PC-3 (cell line): ENCODE measurements at regions not wholly inside any gene's neighbourhood (a gene's known extent, or its start where the extent isn't known, plus 50 kb on each side); places are given as distances from the start of the nearest gene placed in this dataset.

ENCODE experiments used
- ATAC-seq: fragments of 200-7000 bp; cut with Tn5 transposase; 2 replicates; pipeline ENCODE4 v1.9.1; 2020; ENCODE audit warnings: mild to moderate bottlenecking, moderate library complexity
- BruUV-seq: library from RNA; stranded (reverse); fragments of 400-500 nt; replicated peaks from 2 replicates; lab custom pipeline; 2021; lab: Mats Ljungman, UMichigan
- CTCF ChIA-PET: fragments of 300-600 bp; sonication (Branson Sonifier 250); formaldehyde crosslinking; loops from one replicate; lab custom pipeline; 2022; ENCODE audit warnings: antibody characterized with exemption; lab: Charles Lee
- POLR2A ChIA-PET: fragments of 300-600 bp; sonication (Branson Sonifier 250); formaldehyde crosslinking; loops from one replicate; lab custom pipeline; 2022; ENCODE audit warnings: antibody characterized with exemption; ENCODE audit not compliant: unreplicated experiment; lab: Charles Lee
- DNase-seq: peaks from one replicate; pipeline ENCODE4 v3.0.0-alpha.2; 2015
- H2AFZ ChIP-seq: fragments of 300-600 bp; sonication (generic); 2 replicates; pipeline ENCODE4 v1.6.0; 2016; ENCODE audit warnings: antibody characterized with exemption, low read length
- H3F3A ChIP-seq: fragments of 300-600 bp; sonication (generic); one replicate; pipeline ENCODE4 v1.6.0; 2017; ENCODE audit warnings: antibody characterized with exemption, low read length, control low read depth, mild to moderate bottlenecking; ENCODE audit not compliant: unreplicated experiment
- H3K27ac ChIP-seq: fragments of 300-600 bp; sonication (generic); 2 replicates; pipeline ENCODE4 v1.5.1; 2016; ENCODE audit warnings: mild to moderate bottlenecking, low read length
- H3K27me3 ChIP-seq: fragments of 300-600 bp; sonication (generic); 2 replicates; pipeline ENCODE4 v1.6.1; 2016; ENCODE audit warnings: low read length, mixed read lengths
- H3K36me3 ChIP-seq: fragments of 300-600 bp; sonication (generic); 2 replicates; pipeline ENCODE4 v1.6.1; 2016; ENCODE audit warnings: low read depth, mixed run types, low read length, mixed read lengths
- H3K4me1 ChIP-seq: fragments of 300-600 bp; sonication (generic); 2 replicates; pipeline ENCODE4 v1.5.1; 2016; ENCODE audit warnings: low read length; ENCODE audit not compliant: insufficient read depth
- H3K4me2 ChIP-seq: fragments of 300-600 bp; sonication (generic); 2 replicates; pipeline ENCODE4 v1.6.0; 2016; ENCODE audit warnings: low read length
- H3K4me3 ChIP-seq: fragments of 300-600 bp; sonication (generic); 2 replicates; pipeline ENCODE4 v1.5.1; 2016; ENCODE audit warnings: mild to moderate bottlenecking, low read length, mixed read lengths
- H3K79me2 ChIP-seq: fragments of 300-600 bp; sonication (generic); 2 replicates; pipeline ENCODE4 v1.6.1; 2017; ENCODE audit warnings: low read length, mixed read lengths
- H3K9ac ChIP-seq: fragments of 300-600 bp; sonication (generic); 2 replicates; pipeline ENCODE4 v1.6.0; 2016; ENCODE audit warnings: mild to moderate bottlenecking, low read length
- H3K9me2 ChIP-seq: fragments of 300-600 bp; sonication (generic); replicated peaks from 2 replicates; pipeline ENCODE4 v1.6.1; 2016; ENCODE audit warnings: mixed run types, low read length, mixed read lengths
- H3K9me3 ChIP-seq: fragments of 300-600 bp; sonication (generic); 2 replicates; pipeline ENCODE4 v1.6.1; 2016; ENCODE audit warnings: low read length, mixed read lengths
- H4K20me1 ChIP-seq: fragments of 300-600 bp; sonication (generic); 2 replicates; pipeline ENCODE4 v1.6.1; 2016; ENCODE audit warnings: low read length, mixed read lengths
- CTCF ChIP-seq: fragments of 300-600 bp; sonication (generic); conservative IDR thresholded peaks from 2 replicates; pipeline ENCODE4 v1.5.1; 2017; ENCODE audit warnings: antibody characterized with exemption, low read depth, mild to moderate bottlenecking, low read length
- EZH2 ChIP-seq: fragments of 300-600 bp; sonication (generic); IDR thresholded peaks from one replicate; pipeline ENCODE4 v1.6.1; 2017; ENCODE audit warnings: antibody characterized with exemption, mild to moderate bottlenecking, low read length; ENCODE audit not compliant: unreplicated experiment
- EZH2phosphoT487 ChIP-seq: fragments of 300-600 bp; sonication (generic); IDR thresholded peaks from 2 replicates; pipeline ENCODE4 v1.6.1; 2018; ENCODE audit warnings: mild to moderate bottlenecking, antibody characterized with exemption, low read length, borderline replicate concordance
- intact Hi-C: fragments of 100-400 bp; cut with micrococcal nuclease; formaldehyde crosslinking; loops from 2 replicates; pipeline ENCODE4 v1.9.0; 2023

DNA sequence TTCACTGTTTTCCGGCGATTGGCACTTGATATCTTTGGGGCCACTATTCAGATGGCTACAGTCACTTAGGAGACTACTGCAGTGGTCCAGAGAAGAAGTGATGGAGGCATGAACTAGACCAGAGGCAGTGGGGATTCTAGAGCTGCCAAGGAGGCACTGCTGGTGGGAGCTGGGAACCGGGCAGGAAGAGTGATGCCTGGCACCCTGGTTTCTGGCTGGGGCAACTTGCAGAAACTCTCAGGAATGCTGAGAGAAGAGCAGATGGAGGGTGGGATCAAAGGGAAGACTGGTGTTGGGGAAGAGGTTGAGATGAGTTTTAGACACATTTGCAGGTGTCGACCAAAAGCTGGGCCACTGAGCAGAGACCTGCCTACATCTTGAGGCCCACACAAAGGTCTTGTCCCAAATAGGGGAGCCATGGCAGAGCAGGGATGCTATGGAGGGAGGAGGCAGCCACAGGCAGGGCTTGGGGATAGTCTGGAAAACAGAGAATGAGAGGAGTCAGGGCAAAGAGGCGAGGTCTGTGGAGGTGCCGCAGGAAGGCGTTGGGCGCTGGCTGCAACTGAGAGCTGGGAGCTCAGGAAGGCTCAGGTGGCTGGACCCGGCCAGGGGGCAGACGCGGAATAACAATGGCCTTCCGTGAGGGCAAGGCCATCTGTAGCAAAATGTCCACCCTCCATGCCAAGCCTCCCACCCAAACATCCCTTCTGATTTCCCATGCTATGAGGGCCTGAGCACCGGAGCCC lies 118.9 kb downstream of the TOMM20 start:
- POLR2A ChIA-PET: no interaction called here
- no peak overlapping the region for H2AFZ ChIP-seq
- intact Hi-C loops: no loop called here
- H3K27me3 ChIP-seq: no peaks in the 10 kb centered on the region
- CTCF ChIA-PET: no interaction called here
- BruUV-seq: no TSS peak
- H4K20me1 ChIP-seq: no peaks in the 10 kb centered on the region
- H3K4me3 ChIP-seq: no peak overlapping the region
- DNase-seq (no peak), ATAC-seq (no peak)
- no peaks in the 10 kb centered on the region for H3K9me3 ChIP-seq
- no peak overlapping the region for H3K9ac ChIP-seq
- peaks cover 21% of the 10 kb centered on the region for H3K4me1 ChIP-seq
- H3K4me2 ChIP-seq: no peak overlapping the region
- no peaks in the 10 kb centered on the region for H3F3A ChIP-seq
- no peaks in the 10 kb centered on the region for H3K36me3 ChIP-seq
- no peak overlapping the region for H3K27ac ChIP-seq
- H3K79me2 ChIP-seq: no peaks in the 10 kb centered on the region
- no peaks in the 10 kb centered on the region for H3K9me2 ChIP-seq
- TF ChIP-seq EZH2 (no peak), CTCF (no peak), EZH2phosphoT487 (no peak)

- no peaks in the 10 kb centered on the region for H3K9me3 ChIP-seq
- no peaks in the 10 kb centered on the region for H3K79me2 ChIP-seq
- DNase-seq: no peak
- H3K4me2 ChIP-seq: no peak overlapping the region
- no peak overlapping the region for H3K27ac ChIP-seq
- H3K27me3 ChIP-seq: no peaks in the 10 kb centered on the region
- BruUV-seq: no TSS peak
- TF ChIP-seq CTCF (no peak), EZH2phosphoT487 (no peak), EZH2 (no peak)
- no peak for ATAC-seq
- intact Hi-C loops: no loop called here
- POLR2A ChIA-PET: no interaction called here
- no peak overlapping the region for H3K4me3 ChIP-seq
- H3F3A ChIP-seq: no peaks in the 10 kb centered on the region
- H3K36me3 ChIP-seq: no peaks in the 10 kb centered on the region
- H3K9me2 ChIP-seq: no peaks in the 10 kb centered on the region
- H3K9ac ChIP-seq: no peak overlapping the region
- no peak overlapping the region for H2AFZ ChIP-seq
- CTCF ChIA-PET: no interaction called here
- peaks cover 21% of the 10 kb centered on the region for H3K4me1 ChIP-seq
- H4K20me1 ChIP-seq: no peaks in the 10 kb centered on the region
Observed at GRCh38 chr1:235009074-235009473, 119.6 kb downstream of the TOMM20 start.

GRCh38 chr1:235008239-235008638 lies 120.4 kb downstream of the TOMM20 start:
- Histone ChIP-seq H2AFZ (no peak overlapping the region), H3K9me2 (no peaks in the 10 kb centered on the region), H3K27me3 (no peaks in the 10 kb centered on the region), H3K9me3 (no peaks in the 10 kb centered on the region), H3K36me3 (no peaks in the 10 kb centered on the region), H3K79me2 (no peaks in the 10 kb centered on the region), H3K4me3 (no peak overlapping the region), H3K9ac (no peak overlapping the region), H3K4me1 (peaks cover 21% of the 10 kb centered on the region), H3K27ac (no peak overlapping the region), H4K20me1 (no peaks in the 10 kb centered on the region), H3K4me2 (no peak overlapping the region), H3F3A (no peaks in the 10 kb centered on the region)
- intact Hi-C loops: no loop called here
- ATAC-seq (no peak), DNase-seq (peak; percentile 24)
- CTCF ChIA-PET: no interaction called here
- POLR2A ChIA-PET: no interaction called here
- no TSS peak for BruUV-seq
- TF ChIP-seq CTCF: no peak
- no peak for TF ChIP-seq EZH2
- TF ChIP-seq EZH2phosphoT487: no peak
